HepG2 (cell line): ENCODE measurements at regions not wholly inside any gene's neighbourhood (a gene's known extent, or its start where the extent isn't known, plus 50 kb on each side); places are given as distances from the start of the nearest gene placed in this dataset.

Experiments used
- ATAC-seq: fragments of 200-7000 bp; cut with Tn5 transposase; 3 replicates; pipeline ENCODE4 v1.9.1; 2020; ENCODE audit warnings: mild to moderate bottlenecking, moderate library complexity
- BruUV-seq: library from RNA; stranded (reverse); fragments of 400-500 nt; replicated peaks from 2 replicates; lab custom pipeline; 2021; lab: Mats Ljungman, UMichigan
- CTCF ChIA-PET: fragments of 300-600 bp; formaldehyde crosslinking; extraction: SDS; loops from one replicate; lab custom pipeline; 2021; ENCODE audit warnings: low total read pairs, inconsistent platforms, low intra/inter-chr PET ratio; lab: Yijun Ruan, JAX
- POLR2A ChIA-PET: fragments of 350-600 bp; sonication (Branson Sonifier 250); formaldehyde crosslinking; loops from one replicate; lab custom pipeline; 2020; ENCODE audit warnings: antibody characterized with exemption, inconsistent platforms; lab: Yijun Ruan, JAX
- DNase-seq: peaks from one replicate; pipeline ENCODE4 v3.0.0-alpha.2; 2015; ENCODE audit warnings: low spot score
- FAIRE-seq: peaks from 3 replicates; lab custom pipeline; 2011; peaks lifted over from hg19 to GRCh38; lab: Jason Lieb, UNC
- H2AFZ ChIP-seq: one replicate; pipeline ENCODE4 v1.6.1; 2011; ENCODE audit warnings: low read length, inconsistent platforms
- H3K27ac ChIP-seq: fragments of 300-600 bp; 3 replicates; pipeline ENCODE4 v1.8.0; 2011; ENCODE audit warnings: mixed run types, mild to moderate bottlenecking, mixed read lengths, low read length, inconsistent platforms; ENCODE audit not compliant: insufficient read depth; ENCODE audit errors: extremely low read length
- H3K27me3 ChIP-seq, 2 experiments: fragments of 200-600 bp in 1 of 2; 2 replicates in 1 of 2; 3 replicates in 1 of 2; pipeline versions ENCODE4 v1.6.0 to v1.8.0; 2011; ENCODE audit warnings: low read length in 2 of 2, mild to moderate bottlenecking in 2 of 2, moderate library complexity in 2 of 2, inconsistent platforms in 1 of 2; ENCODE audit not compliant: insufficient read depth in 2 of 2, control insufficient read depth in 1 of 2
- H3K36me3 ChIP-seq, 2 experiments: fragments of 200-600 bp in 1 of 2; replicated peaks in 1 of 2; 2 replicates in 1 of 2; 3 replicates in 1 of 2; pipeline versions ENCODE4 v1.5.1 to v1.8.0; 2011; ENCODE audit warnings: low read length in 2 of 2, inconsistent platforms in 1 of 2; ENCODE audit not compliant: insufficient read depth in 2 of 2, control insufficient read depth in 1 of 2
- H3K4me1 ChIP-seq: 2 replicates; pipeline ENCODE4 v1.5.1; 2012; ENCODE audit warnings: low read length, inconsistent platforms; ENCODE audit not compliant: insufficient read depth
- H3K4me2 ChIP-seq: 2 replicates; pipeline ENCODE4 v1.6.0; 2011; ENCODE audit warnings: low read depth, low read length, inconsistent platforms
- H3K4me3 ChIP-seq, 3 experiments: fragments of 200-600 bp in 1 of 3; sonication (generic), shearing (Covaris generic) in 1 of 3; replicated peaks in 1 of 3; 2 replicates each; pipeline ENCODE4 v1.5.1; 2011 to 2016; ENCODE audit warnings: low read length in 3 of 3, inconsistent platforms in 2 of 3, low read depth in 2 of 3, mild to moderate bottlenecking in 2 of 3, control low read depth in 1 of 3, mixed read lengths in 1 of 3; ENCODE audit not compliant: insufficient read depth in 1 of 3
- H3K79me2 ChIP-seq: one replicate; pipeline ENCODE4 v1.6.1; 2011; ENCODE audit warnings: low read length, inconsistent platforms; ENCODE audit not compliant: insufficient read depth
- H3K9ac ChIP-seq: 2 replicates; pipeline ENCODE4 v1.6.0; 2011; ENCODE audit warnings: mild to moderate bottlenecking, low read depth, low read length, inconsistent platforms; ENCODE audit not compliant: insufficient read depth
- H3K9me3 ChIP-seq: 2 replicates; pipeline ENCODE4 v1.5.1; 2012; ENCODE audit warnings: mild to moderate bottlenecking, low read length
- H4K20me1 ChIP-seq: 2 replicates; pipeline ENCODE4 v1.6.0; 2011; ENCODE audit warnings: inconsistent platforms, mild to moderate bottlenecking, low read length, moderate library complexity; ENCODE audit not compliant: insufficient read depth
- FOXC1 ChIP-seq: sonication (generic); formaldehyde crosslinking; IDR thresholded peaks from 2 replicates; pipeline ENCODE4 v1.8.0; 2022; ENCODE audit warnings: mild to moderate bottlenecking, missing genetic modification reagents, borderline replicate concordance
- HNRNPL ChIP-seq: fragments of 200-400 bp; formaldehyde crosslinking; IDR thresholded peaks from 2 replicates; pipeline ENCODE4 v1.6.1; 2017; ENCODE audit warnings: mild to moderate bottlenecking, low read depth, low read length
- IRF2 ChIP-seq: IDR thresholded peaks from 2 replicates; pipeline ENCODE4 v1.6.1; 2018; ENCODE audit warnings: missing genetic modification reagents, missing compliant biosample characterization
- KLF11 ChIP-seq: IDR thresholded peaks from 2 replicates; pipeline ENCODE4 v1.6.1; 2016; ENCODE audit warnings: missing compliant biosample characterization
- MED1 ChIP-seq: sonication (generic); formaldehyde crosslinking; IDR thresholded peaks from 2 replicates; pipeline ENCODE4 v1.4.0; 2020; ENCODE audit warnings: missing genetic modification reagents
- PRPF4 ChIP-seq: fragments of 200-400 bp; formaldehyde crosslinking; IDR thresholded peaks from 2 replicates; pipeline ENCODE4 v1.6.1; 2016; ENCODE audit warnings: low read length, low read depth; ENCODE audit not compliant: poor library complexity, severe bottlenecking
- SMAD9 ChIP-seq: sonication (generic); formaldehyde crosslinking; IDR thresholded peaks from 2 replicates; pipeline ENCODE4 v1.5.1; 2020; ENCODE audit warnings: mild to moderate bottlenecking, missing genetic modification reagents
- STAT5B ChIP-seq: sonication (generic); formaldehyde crosslinking; IDR thresholded peaks from 2 replicates; pipeline ENCODE4 v1.4.0; 2020; ENCODE audit warnings: missing genetic modification reagents
- ZBTB21 ChIP-seq: sonication (generic); formaldehyde crosslinking; IDR thresholded peaks from 2 replicates; pipeline ENCODE4 v1.4.0; 2020; ENCODE audit warnings: missing genetic modification reagents
- ZFAT ChIP-seq: sonication (generic); formaldehyde crosslinking; conservative IDR thresholded peaks from 2 replicates; pipeline ENCODE4 v1.8.1; 2023; ENCODE audit warnings: missing genetic modification reagents, inconsistent platforms
- ZFP1 ChIP-seq: IDR thresholded peaks from 2 replicates; pipeline ENCODE4 v1.6.1; 2016
- ZNF143 ChIP-seq: sonication (generic); formaldehyde crosslinking; IDR thresholded peaks from 2 replicates; pipeline ENCODE4 v1.4.0; 2020; ENCODE audit warnings: missing genetic modification reagents
- ZNF772 ChIP-seq: sonication (generic); formaldehyde crosslinking; IDR thresholded peaks from 2 replicates; pipeline ENCODE4 v1.5.0; 2020; ENCODE audit warnings: mild to moderate bottlenecking, missing genetic modification reagents
- WGBS: methylation state at CpG from one replicate; pipeline ENCODE4 v1.1.6; 2017; ENCODE audit warnings: low lambda C conversion rate; 5-methylcytosine and 5-hydroxymethylcytosine counted together
- in situ Hi-C: cut with HindIII; loops from 2 replicates; pipeline ENCODE4 v1.10.0; 2017; ENCODE audit warnings: low pct_unique_long_range_greater_than_20kb; ENCODE audit not compliant: extremely low pct_ligation_motif_present
- intact Hi-C: fragments of 100-400 bp; cut with micrococcal nuclease; formaldehyde crosslinking; loops from one replicate; pipeline ENCODE4 v1.10.0; 2022; ENCODE audit not compliant: unreplicated experiment
- TF ChIP-seq, protein P1 (sequence below): sonication (generic); formaldehyde crosslinking; IDR thresholded peaks from 2 replicates; pipeline ENCODE4 v1.4.0; 2020; ENCODE audit warnings: missing genetic modification reagents, borderline replicate concordance
- TF ChIP-seq, protein P2 (sequence below): sonication (generic); formaldehyde crosslinking; IDR thresholded peaks from 2 replicates; pipeline ENCODE4 v1.4.0; 2020; ENCODE audit warnings: mild to moderate bottlenecking, missing genetic modification reagents, borderline replicate concordance

GRCh38 chr10:8133146-8133545, 78.7 kb downstream of the GATA3 start (continued):
- no peak for TF ChIP-seq STAT5B (CRISPR knock-in tag)

- no peak for DNase-seq
- in situ Hi-C loops, result no loop called here
- CTCF ChIA-PET, result no interaction called here
- Histone ChIP-seq H2AFZ (no peak overlapping the region), H3K4me2 (no peak overlapping the region), H3K79me2 (no peaks in the 10 kb centered on the region), H3K27ac (no peak overlapping the region), H3K9me3 (no peaks in the 10 kb centered on the region), H3K27me3 (peaks cover 0 to 20% of the 10 kb centered on the region in 2 experiments; a peak in 3 of 5 replicates), H3K4me1 (no peaks in the 10 kb centered on the region), H4K20me1 (no peaks in the 10 kb centered on the region), H3K36me3 (no peaks in the 10 kb centered on the region), H3K4me3 (no peak overlapping the region), H3K9ac (no peak overlapping the region)
- TF ChIP-seq, protein P1, sequence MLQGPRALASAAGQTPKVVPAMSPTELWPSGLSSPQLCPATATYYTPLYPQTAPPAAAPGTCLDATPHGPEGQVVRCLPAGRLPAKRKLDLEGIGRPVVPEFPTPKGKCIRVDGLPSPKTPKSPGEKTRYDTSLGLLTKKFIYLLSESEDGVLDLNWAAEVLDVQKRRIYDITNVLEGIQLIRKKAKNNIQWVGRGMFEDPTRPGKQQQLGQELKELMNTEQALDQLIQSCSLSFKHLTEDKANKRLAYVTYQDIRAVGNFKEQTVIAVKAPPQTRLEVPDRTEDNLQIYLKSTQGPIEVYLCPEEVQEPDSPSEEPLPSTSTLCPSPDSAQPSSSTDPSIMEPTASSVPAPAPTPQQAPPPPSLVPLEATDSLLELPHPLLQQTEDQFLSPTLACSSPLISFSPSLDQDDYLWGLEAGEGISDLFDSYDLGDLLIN, result no peak
- TF ChIP-seq ZFP1, result no peak
- no peak for TF ChIP-seq SMAD9
- no peak for TF ChIP-seq ZFAT (CRISPR knock-in tag)
- TF ChIP-seq PRPF4, result no peak
- no peak for TF ChIP-seq ZBTB21 (CRISPR knock-in tag)
- no peak for TF ChIP-seq KLF11
- no peak for TF ChIP-seq ZNF772
- TF ChIP-seq ZNF143 (CRISPR knock-in tag), result no peak
- no peak for TF ChIP-seq MED1 (CRISPR knock-in tag)
- no peak for TF ChIP-seq HNRNPL
- no peak for TF ChIP-seq IRF2
- TF ChIP-seq, protein P2, sequence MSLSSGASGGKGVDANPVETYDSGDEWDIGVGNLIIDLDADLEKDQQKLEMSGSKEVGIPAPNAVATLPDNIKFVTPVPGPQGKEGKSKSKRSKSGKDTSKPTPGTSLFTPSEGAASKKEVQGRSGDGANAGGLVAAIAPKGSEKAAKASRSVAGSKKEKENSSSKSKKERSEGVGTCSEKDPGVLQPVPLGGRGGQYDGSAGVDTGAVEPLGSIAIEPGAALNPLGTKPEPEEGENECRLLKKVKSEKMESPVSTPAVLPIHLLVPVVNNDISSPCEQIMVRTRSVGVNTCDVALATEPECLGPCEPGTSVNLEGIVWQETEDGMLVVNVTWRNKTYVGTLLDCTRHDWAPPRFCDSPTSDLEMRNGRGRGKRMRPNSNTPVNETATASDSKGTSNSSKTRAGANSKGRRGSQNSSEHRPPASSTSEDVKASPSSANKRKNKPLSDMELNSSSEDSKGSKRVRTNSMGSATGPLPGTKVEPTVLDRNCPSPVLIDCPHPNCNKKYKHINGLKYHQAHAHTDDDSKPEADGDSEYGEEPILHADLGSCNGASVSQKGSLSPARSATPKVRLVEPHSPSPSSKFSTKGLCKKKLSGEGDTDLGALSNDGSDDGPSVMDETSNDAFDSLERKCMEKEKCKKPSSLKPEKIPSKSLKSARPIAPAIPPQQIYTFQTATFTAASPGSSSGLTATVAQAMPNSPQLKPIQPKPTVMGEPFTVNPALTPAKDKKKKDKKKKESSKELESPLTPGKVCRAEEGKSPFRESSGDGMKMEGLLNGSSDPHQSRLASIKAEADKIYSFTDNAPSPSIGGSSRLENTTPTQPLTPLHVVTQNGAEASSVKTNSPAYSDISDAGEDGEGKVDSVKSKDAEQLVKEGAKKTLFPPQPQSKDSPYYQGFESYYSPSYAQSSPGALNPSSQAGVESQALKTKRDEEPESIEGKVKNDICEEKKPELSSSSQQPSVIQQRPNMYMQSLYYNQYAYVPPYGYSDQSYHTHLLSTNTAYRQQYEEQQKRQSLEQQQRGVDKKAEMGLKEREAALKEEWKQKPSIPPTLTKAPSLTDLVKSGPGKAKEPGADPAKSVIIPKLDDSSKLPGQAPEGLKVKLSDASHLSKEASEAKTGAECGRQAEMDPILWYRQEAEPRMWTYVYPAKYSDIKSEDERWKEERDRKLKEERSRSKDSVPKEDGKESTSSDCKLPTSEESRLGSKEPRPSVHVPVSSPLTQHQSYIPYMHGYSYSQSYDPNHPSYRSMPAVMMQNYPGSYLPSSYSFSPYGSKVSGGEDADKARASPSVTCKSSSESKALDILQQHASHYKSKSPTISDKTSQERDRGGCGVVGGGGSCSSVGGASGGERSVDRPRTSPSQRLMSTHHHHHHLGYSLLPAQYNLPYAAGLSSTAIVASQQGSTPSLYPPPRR (CRISPR knock-in tag), result no peak
- TF ChIP-seq FOXC1 (CRISPR knock-in tag), result no peak
- intact Hi-C loops, result no loop called here
- 0% methylated on average over 2 of the region's 2 CpGs for WGBS
- no peak for ATAC-seq
- FAIRE-seq, result no peak
- BruUV-seq, result no TSS peak
- POLR2A ChIA-PET, result no interaction called here
Measured at GRCh38 chr10:8136736-8137135, 82.2 kb downstream of the GATA3 start.
